ENCODE measurements at regions not wholly inside any gene's neighbourhood (a gene's known extent, or its start where the extent isn't known, plus 50 kb on each side); places are given as distances from the start of the nearest gene placed in this dataset.
"Not testable (repeated sequence)": the region's sequence is repeated elsewhere in the genome, so short reads cannot be mapped to it uniquely, and the experiment has no call there.

GRCh38 chrX:3519384-3519783 is 172.9 kb upstream of the MXRA5 start:
- TF ChIP-seq CTCF (IDR thresholded peaks at IDR 0.05); POLR2AphosphoS5 (IDR thresholded peaks at IDR 0.05; ENCODE audit: low read depth, low read length); SIN3A (IDR thresholded peaks at IDR 0.05; ENCODE audit: borderline replicate concordance, insufficient read depth, low read depth, low read length): not testable (repeated sequence)

Measured in Panc1 (cell line).